ENCODE measurements at regions not wholly inside any gene's neighbourhood (a gene's known extent, or its start where the extent isn't known, plus 50 kb on each side); places are given as distances from the start of the nearest gene placed in this dataset.
"Not testable (repeated sequence)": the region's sequence is repeated elsewhere in the genome, so short reads cannot be mapped to it uniquely, and the experiment has no call there.

DNA sequence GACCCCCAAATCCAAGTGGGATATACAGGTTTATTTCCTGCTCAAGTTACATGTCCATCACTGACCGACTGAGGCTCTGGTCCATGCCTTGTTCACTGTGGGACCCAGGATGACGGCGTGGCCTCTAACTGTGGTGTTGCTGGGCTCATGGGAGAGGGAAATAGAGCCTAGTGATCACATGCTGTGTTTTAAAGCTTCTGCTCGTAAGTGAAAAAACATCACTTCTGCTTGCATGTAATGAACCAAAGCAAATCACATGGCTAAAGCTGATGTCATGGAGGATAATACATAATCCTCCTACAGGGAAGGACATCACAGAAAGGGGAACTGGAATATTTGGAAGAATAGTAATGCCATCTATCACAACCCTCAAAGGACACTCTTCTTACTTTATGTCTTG is 107.6 kb downstream of the FASLG start:
- Mint-ChIP-seq H3K27me3 (peaks cover 5% of the 10 kb centered on the region), H3K9me3 (no peaks in the 10 kb centered on the region), H3K36me3 (ENCODE audit: low read depth) (no peaks in the 10 kb centered on the region), H3K4me1 (peaks cover 38% of the 10 kb centered on the region), H3K27ac (no peak overlapping the region), H3K4me3 (no peak overlapping the region)
- no peak for DNase-seq
- no peak for ATAC-seq

DNA sequence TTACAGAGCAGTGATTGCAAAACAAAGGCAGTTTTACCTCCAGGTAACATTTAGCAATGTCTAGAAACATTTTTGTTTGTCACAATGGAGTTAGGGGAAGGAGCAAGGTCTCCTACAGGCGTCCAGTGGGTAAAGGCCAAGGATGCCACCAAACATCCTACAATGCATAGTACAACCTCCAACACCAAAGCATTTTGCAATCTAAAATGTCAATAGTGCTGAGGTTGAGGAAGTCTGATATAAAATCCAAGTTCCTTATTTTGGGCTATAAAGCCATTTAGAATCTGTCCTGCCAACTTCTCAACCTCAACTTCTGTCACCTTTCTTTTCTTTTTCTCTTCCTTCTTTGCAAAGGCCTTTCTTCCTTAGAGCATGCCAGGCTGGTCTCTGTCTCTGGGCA is 111.2 kb downstream of the FASLG start:
- peaks cover 3% of the 10 kb centered on the region for H3K27me3 Mint-ChIP-seq
- no peak overlapping the region for H3K4me3 Mint-ChIP-seq
- DNase-seq (no peak), ATAC-seq (no peak)
- H3K4me1 Mint-ChIP-seq: peaks cover 2% of the 10 kb centered on the region
- H3K27ac Mint-ChIP-seq: no peak overlapping the region
- no peaks in the 10 kb centered on the region for H3K9me3 Mint-ChIP-seq
- no peaks in the 10 kb centered on the region for H3K36me3 Mint-ChIP-seq (ENCODE audit: low read depth)

DNA sequence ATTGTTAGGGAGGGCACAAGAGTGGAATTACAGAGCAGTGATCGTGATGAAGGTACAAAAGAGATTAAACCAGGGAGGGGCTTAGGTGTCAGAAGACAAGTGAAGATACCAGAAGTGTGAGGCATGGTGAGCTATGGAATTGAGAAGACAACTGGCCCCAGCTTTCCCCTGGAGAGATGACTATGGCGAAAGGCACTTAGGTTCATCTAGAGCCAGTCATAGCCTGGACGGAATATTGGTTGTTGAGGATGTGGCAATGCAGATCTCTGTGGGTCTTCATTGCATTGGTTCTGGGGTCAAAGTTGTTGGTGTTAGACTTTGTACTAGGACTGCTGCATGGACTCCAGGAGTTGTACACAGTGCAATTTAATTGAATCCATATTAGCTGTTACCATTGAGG is 115.7 kb downstream of the FASLG start:
- Mint-ChIP-seq H3K4me3 (no peak overlapping the region), H3K9me3 (no peaks in the 10 kb centered on the region), H3K4me1 (peaks cover 19% of the 10 kb centered on the region), H3K27me3 (peaks cover 3% of the 10 kb centered on the region), H3K27ac (no peak overlapping the region), H3K36me3 (ENCODE audit: low read depth) (no peaks in the 10 kb centered on the region)
- DNase-seq (no peak), ATAC-seq (no peak)

DNA sequence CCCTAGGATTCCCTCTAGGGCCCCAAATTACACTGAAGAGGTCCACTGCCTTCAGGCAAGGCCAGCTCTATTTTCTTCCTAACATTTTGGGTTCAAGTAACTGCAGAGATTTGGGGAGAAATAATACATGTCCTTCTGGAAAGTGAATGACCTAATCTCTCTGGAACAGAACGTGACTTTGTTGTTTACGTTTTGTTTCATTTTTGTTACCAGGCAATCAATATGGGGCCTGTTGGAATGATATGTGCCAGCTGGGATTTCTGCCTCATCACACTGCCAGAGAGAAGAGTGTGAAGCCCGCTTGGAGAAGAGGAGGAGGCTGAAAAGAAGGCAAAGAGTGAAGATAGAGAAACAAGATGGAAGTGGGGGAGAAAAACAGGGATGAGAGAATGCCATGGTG is 116.7 kb downstream of the FASLG start:
- Mint-ChIP-seq H3K36me3 (ENCODE audit: low read depth) (no peaks in the 10 kb centered on the region), H3K27ac (no peak overlapping the region), H3K27me3 (peaks cover 3% of the 10 kb centered on the region), H3K4me1 (peaks cover 22% of the 10 kb centered on the region), H3K4me3 (no peak overlapping the region), H3K9me3 (no peaks in the 10 kb centered on the region)
- DNase-seq (no peak), ATAC-seq (no peak)

DNA sequence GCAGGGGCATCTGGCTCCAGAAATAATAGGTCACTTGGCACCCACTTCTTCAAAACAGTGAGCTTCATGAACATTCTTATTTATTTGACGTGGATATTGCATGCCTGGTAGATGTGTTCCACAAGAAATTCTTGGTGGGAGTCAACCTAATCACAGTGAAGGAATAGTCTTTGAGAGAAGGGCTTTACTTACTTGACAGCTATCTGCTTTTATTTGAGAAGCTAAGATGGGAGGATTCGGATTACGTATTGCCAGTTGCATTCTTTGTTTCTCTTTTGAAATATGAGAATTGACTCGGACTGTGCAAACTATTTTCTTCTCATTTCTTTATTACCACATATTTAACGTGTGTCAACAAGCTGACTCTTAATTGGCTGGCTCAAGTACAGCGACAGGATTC is 117.2 kb downstream of the FASLG start:
- Mint-ChIP-seq H3K27me3 (peaks cover 3% of the 10 kb centered on the region), H3K36me3 (ENCODE audit: low read depth) (no peaks in the 10 kb centered on the region), H3K4me1 (peaks cover 26% of the 10 kb centered on the region), H3K4me3 (no peak overlapping the region), H3K27ac (no peak overlapping the region), H3K9me3 (no peaks in the 10 kb centered on the region)
- ATAC-seq (no peak), DNase-seq (no peak)

DNA sequence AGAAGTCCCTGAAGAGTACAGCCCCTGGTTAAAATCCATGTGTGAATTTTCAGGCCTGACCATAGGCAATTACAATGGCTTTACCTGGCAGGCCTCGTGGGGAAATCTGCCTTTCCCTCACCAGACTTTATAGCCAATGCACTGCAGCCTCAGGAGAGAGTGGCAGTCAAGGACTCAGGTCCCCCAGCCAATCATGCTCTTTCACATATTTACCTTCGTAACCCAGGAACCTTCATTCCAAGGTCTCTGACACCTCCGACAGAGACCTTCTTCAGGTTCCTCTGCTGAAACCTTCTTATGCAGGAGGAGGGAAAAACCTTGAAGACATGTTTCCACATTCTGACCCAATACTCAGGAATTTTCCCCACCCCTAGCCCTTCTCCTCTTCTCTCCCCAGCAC is 118.9 kb downstream of the FASLG start:
- Mint-ChIP-seq H3K27me3 (peaks cover 2% of the 10 kb centered on the region), H3K27ac (no peak overlapping the region), H3K4me1 (peaks cover 36% of the 10 kb centered on the region), H3K9me3 (peaks cover 2% of the 10 kb centered on the region), H3K4me3 (no peak overlapping the region), H3K36me3 (ENCODE audit: low read depth) (no peaks in the 10 kb centered on the region)
- no peak for ATAC-seq
- no peak for DNase-seq

DNA sequence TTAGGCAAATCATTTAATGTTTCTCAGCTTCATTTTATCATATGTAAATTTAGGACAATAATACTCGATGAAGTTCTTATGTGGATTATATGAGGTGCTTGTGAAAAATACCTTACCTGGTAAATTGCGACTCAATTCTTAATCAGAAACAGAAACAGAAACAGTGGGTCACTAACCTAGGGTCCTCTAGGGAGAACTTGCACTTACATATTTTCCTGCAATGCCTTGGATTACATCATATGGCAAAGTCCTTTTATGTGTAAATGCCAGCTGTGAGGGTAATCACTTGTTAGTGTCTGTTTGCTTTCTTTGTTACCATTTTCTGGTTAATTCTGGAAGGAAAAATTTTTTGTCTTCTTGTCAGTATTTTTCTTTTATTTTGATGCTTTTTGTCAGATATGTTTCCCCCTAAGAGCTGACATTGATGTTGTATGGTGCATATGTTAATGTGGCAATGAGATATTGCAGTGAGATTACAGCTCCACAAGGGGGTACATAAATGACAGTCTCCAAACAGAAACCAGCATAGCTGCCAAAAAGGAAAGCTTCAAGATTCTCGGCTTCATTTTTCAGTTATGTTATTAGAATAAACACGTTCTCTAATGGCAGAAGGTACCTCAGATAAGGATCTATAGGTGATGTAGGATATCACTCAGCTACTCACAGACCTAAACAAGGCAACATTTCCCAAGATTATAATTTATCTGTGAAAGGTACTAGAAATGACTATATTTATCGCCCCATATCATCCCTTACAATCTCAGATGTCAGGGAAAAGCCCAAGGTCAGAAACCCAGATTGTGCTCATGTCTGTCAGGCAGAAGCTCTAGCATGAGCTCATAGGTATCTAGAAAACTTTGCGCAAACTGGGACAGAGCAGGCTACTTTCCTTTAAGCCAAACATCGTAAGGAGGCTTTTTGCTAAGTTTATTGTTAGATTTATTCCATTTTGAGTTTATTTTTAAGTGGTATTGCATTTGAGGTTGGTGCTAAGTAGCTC is 119.9 kb downstream of the FASLG start:
- Mint-ChIP-seq H3K4me1 (peaks cover 36% of the 10 kb centered on the region), H3K36me3 (ENCODE audit: low read depth) (no peaks in the 10 kb centered on the region), H3K4me3 (peak overlapping the region; percentile 35), H3K27me3 (peaks cover 3% of the 10 kb centered on the region), H3K9me3 (peaks cover 10% of the 10 kb centered on the region), H3K27ac (peak overlapping the region; percentile 39)
- no peak for DNase-seq
- ATAC-seq: peak; percentile 77

DNA sequence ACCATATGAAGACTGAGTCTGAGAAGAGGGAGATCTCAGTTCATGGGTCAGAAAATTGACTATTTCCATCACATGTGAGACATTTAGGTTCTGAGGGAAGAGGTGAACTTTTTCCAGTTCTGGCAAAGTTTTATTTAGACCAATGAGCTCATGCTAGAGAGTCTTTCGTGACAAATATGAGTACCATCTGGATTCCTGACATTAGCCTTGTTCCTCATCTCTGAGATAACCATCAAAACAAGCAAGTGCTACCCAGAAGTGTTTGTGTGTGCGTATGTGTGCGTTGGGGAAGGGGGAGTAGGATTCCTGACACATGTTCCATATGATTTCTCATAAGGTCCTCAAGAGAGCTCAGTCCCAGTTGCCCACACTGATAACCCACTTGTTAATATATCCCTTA is 120.6 kb downstream of the FASLG start:
- Mint-ChIP-seq H3K36me3 (ENCODE audit: low read depth) (no peaks in the 10 kb centered on the region), H3K4me3 (no peak overlapping the region), H3K27ac (peak overlapping the region; percentile 39), H3K4me1 (peaks cover 36% of the 10 kb centered on the region), H3K9me3 (peaks cover 11% of the 10 kb centered on the region), H3K27me3 (peaks cover 3% of the 10 kb centered on the region)
- no peak for DNase-seq
- ATAC-seq: no peak

DNA sequence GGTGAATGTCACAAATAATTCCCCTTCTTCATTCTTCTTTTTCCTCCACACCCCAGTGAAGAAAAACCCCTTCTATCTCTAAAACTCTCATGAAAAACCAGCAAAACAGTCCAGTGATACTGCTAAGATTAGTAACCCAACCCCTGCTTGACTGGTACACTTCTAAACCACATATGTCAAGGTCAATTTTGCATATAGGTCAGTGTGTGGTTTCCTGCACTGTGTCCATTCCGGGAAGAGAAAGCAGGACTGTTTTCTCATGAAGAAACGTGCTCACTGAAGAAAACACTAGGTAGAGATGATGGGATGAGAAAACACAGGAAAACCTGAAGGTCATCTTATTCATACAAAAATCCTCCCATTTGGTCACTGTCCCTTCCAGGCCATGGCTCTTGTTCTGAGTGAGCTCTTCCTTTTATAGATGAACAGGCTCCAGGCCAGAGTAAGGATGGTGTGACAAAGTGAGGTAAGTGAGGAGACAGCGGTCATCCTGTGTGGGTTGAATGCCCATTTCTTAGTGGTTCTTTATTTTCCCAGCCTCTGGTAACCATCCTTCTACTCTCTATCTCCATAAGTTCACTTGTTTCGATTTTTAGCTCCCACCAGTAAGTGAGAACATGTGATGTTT is 122.7 kb downstream of the FASLG start:
- no peak overlapping the region for H3K27ac Mint-ChIP-seq
- H3K36me3 Mint-ChIP-seq (ENCODE audit: low read depth): no peaks in the 10 kb centered on the region
- H3K27me3 Mint-ChIP-seq: peaks cover 3% of the 10 kb centered on the region
- no peak overlapping the region for H3K4me3 Mint-ChIP-seq
- ATAC-seq (peak; percentile 35), DNase-seq (no peak)
- H3K4me1 Mint-ChIP-seq: peaks cover 37% of the 10 kb centered on the region
- peaks cover 11% of the 10 kb centered on the region for H3K9me3 Mint-ChIP-seq

DNA sequence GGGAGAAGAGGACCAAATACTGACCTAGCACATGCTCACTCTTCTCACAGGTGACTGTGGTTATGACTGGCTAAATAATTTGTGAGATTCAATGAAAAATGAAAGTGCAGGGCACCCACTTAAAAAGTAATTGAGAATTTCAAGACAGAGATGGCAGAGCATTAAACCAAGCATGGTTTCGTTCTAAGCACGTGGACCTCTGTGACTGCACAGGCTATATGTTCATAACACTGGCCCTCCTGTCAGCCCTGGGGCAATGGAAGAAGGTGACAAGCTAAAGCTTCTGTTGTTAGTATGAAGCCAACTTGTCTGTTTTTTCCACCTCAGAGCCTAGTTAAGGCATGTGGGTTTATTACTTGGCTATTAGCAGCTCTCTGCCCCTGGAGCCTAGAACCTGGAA is 130.9 kb downstream of the FASLG start:
- Mint-ChIP-seq H3K36me3 (ENCODE audit: low read depth) (no peaks in the 10 kb centered on the region), H3K4me1 (peaks cover 2% of the 10 kb centered on the region), H3K9me3 (no peaks in the 10 kb centered on the region), H3K27me3 (no peaks in the 10 kb centered on the region), H3K4me3 (no peak overlapping the region), H3K27ac (no peak overlapping the region)
- ATAC-seq: no peak
- no peak for DNase-seq

DNA sequence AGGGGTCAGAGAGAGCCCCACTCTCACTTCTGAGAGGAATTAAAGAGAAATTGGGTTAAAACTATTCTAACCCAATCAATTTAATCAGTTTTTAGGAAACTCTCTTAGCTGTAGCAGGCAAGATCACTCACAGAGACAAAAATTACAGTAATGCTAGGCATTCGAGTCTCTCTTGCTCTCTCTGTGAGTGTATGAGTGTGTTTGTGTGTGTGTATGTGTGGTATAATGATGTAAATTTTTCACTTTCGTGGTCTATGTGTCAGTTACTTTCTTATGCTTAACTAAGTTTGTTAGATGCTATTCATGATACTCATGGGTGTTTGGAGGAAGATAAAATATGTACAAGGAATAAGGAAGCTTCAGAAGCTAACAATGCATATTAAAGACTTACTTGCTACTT is 131.3 kb downstream of the FASLG start:
- Mint-ChIP-seq H3K4me1 (peaks cover 2% of the 10 kb centered on the region), H3K27me3 (no peaks in the 10 kb centered on the region), H3K36me3 (ENCODE audit: low read depth) (no peaks in the 10 kb centered on the region), H3K27ac (no peak overlapping the region), H3K9me3 (no peaks in the 10 kb centered on the region), H3K4me3 (no peak overlapping the region)
- DNase-seq (no peak), ATAC-seq (no peak)

DNA sequence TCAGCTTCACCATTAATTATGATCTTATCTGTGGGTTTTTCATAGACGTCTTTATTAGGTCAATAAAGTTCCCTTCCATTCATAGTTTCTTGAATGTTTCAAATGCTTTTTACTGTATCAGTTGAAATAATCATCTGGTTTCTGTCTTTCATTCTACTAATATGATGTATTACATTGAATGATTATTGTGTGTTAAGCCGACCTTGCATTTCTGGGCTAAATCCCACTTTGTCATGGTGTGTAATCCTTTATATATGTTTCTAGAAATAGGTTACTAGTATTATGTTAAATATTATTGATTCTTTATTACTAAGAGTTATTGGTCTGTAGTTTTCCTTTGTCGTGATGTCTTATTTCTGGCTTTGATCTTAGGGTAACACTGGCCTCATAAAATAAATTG is 134.9 kb downstream of the FASLG start:
- Mint-ChIP-seq H3K27ac (no peak overlapping the region), H3K4me3 (no peak overlapping the region), H3K4me1 (no peaks in the 10 kb centered on the region), H3K9me3 (peaks cover 6% of the 10 kb centered on the region), H3K27me3 (peaks cover 2% of the 10 kb centered on the region), H3K36me3 (ENCODE audit: low read depth) (no peaks in the 10 kb centered on the region)
- DNase-seq (no peak), ATAC-seq (no peak)

DNA sequence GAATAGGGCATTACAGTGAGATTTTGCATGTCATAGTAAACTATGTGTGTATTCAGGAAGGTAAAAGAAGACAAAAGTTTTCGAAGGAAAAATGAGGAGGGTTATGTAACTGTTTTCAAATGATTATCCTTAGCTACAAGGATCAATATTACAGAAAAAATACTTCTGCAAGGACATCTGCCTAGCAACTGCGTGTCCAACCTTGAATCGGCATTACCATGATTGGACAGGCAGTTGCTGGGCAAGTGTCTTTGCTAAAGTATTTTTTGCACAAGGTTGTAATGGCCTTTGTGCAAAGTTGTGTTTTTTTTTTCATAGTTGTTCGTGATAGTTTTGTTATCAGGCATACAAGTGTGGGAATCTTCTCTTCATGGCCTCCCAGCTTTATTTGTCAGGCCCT is 136.8 kb downstream of the FASLG start:
- Mint-ChIP-seq H3K4me1 (no peaks in the 10 kb centered on the region), H3K27ac (no peak overlapping the region), H3K9me3 (peaks cover 6% of the 10 kb centered on the region), H3K27me3 (peaks cover 2% of the 10 kb centered on the region), H3K36me3 (ENCODE audit: low read depth) (no peaks in the 10 kb centered on the region), H3K4me3 (no peak overlapping the region)
- DNase-seq (no peak), ATAC-seq (no peak)

DNA sequence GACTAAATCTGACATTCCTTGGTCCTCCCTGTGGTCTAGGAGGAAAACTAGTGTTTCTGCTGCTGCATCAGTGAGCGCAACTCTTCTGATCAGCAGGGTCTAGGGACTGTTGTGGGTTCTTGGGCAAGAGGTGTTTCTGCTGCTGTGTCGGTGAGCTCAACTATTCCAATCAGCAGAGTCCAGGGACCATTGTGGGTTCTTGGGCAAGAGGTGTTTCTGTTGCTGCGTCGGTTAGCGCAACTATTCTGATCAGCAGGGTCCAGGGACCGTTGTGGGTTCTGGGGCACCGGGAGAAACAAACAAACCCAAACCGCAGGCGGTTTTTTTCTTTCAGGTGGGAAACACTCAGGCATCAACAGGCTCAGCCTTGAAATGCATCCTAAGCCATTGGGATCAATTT is 140.9 kb downstream of the FASLG start:
- H3K36me3 Mint-ChIP-seq (ENCODE audit: low read depth); DNase-seq; H3K27ac Mint-ChIP-seq; H3K4me3 Mint-ChIP-seq; ATAC-seq; H3K4me1 Mint-ChIP-seq; H3K27me3 Mint-ChIP-seq: not testable (repeated sequence)
- peaks cover 21% of the 10 kb centered on the region for H3K9me3 Mint-ChIP-seq

DNA sequence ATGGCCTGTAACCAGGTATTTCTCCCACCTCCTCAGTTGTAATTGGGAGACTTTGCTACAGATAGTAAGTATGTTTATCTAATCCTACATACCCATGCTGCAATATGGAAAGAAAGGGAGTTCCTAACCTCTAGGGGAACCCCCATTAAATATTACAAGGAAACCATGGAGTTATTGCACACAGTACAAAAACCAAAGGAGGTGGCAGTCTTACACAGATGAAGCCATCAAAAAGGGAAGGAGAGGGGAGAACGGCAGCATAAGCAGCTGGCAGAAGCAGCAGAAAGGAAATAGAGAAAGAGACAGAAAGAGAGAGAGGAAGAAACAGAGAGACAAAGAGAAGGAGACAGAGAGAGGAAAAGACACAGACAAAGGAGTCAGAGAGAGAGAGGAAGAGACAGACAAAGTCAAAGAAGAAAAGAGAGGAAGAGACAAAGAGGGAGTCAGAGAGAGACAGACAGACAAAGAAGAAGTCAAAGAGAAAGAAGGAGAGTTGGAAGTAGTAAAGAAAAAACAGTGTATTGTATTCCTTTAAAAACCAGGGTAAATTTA is 142.9 kb downstream of the FASLG start:
- H3K27ac Mint-ChIP-seq: no peak overlapping the region
- peaks cover 1% of the 10 kb centered on the region for H3K36me3 Mint-ChIP-seq (ENCODE audit: low read depth)
- H3K4me3 Mint-ChIP-seq: no peak overlapping the region
- H3K9me3 Mint-ChIP-seq: peaks cover 17% of the 10 kb centered on the region
- H3K27me3 Mint-ChIP-seq: no peaks in the 10 kb centered on the region
- DNase-seq: no peak
- H3K4me1 Mint-ChIP-seq: peaks cover 4% of the 10 kb centered on the region
- no peak for ATAC-seq
